UCSD-AML1 (cell line): ENCODE measurements at regions not wholly inside any gene's neighbourhood (a gene's known extent, or its start where the extent isn't known, plus 50 kb on each side); places are given as distances from the start of the nearest gene placed in this dataset.
"Not testable (repeated sequence)": the region's sequence is repeated elsewhere in the genome, so short reads cannot be mapped to it uniquely, and the experiment has no call there.

Experiments
- DNase-seq: peaks from one replicate; lab custom pipeline; 2025; ENCODE audit not compliant: unreplicated experiment; lab: John Stamatoyannopoulos, UW

DNA sequence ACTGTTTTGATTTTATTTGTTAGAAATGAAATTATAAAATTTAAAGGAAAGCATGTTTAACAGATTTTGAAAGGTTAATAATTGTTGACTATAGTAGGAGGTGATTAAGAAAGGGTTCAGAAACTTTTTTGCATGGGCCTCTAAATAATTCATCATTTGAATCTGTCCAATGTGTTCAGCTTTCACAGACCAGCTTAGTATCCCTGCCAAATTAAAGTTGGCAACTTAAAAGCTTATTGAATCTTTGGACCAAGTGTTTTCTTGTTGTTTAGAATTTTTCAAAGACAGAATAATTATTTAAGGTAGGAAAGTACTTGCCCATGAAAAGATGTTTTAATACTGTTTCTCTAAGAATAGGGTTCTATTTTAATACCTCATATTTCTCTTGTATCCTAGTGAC, 466.0 kb downstream of the GJA1 start:
- no peak for DNase-seq

DNA sequence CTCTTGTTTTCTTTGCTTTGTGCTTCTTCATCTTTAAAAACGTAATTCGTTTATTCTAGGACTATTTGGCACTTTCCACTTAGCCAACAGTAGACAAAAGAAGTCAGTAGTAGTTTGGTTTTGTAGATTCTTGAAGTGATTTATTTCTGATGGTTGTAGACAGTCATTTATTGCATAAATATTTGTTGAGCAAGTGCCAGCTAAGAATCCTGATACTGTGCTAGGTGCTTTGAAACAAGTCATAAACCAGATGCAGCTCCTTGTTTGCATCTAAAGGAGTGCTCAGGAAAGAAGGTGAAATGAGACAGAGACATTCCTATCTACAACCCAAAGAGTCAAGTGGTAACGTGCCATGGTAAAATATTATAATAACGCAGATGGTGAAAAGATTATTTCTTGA, 469.1 kb downstream of the GJA1 start:
- no peak for DNase-seq

DNA sequence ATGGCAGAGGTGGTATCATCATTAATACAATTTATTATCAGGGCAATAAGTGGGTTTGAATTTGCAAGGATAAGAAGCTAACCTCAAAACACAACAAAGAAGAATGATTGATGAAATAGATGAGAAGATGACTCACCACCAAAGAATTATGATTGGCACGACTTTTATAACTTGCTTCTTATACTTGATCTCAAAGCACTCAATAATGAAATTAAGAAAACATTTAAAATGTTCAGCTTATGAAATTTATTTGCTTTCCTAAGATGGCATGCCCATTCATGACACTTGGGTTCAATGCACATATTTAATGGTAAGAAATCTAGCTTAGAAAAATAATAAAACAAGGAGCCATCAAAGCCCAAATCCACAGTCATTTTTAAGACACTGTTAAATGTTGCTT, 477.5 kb downstream of the GJA1 start:
- DNase-seq = no peak

DNA sequence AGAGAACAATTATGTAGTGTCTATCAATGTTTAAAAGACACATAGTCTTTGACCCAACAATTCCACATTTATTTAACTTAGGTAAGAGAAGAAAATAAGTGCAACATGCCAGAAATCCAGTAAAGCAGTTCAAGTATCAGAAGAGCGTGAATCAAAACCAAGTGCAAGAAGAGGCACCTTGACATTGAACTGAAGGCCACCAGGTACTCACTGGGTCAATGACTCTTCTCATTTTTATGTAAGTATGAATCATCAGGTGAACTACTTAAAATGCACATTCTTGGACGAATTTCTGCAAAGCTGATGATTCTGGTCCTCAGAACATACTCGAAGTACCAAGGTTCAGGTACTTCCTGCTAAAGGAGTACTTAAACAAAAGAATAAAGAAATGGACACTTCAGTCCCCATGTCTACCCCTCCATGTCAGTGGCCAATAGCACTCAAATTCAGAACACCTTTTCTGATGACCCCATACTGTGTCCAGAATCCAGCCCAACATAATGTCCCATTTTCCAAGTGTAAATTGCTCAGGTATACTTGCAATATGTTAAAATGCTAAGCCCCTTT, 481.9 kb downstream of the GJA1 start:
- no peak for DNase-seq

DNA sequence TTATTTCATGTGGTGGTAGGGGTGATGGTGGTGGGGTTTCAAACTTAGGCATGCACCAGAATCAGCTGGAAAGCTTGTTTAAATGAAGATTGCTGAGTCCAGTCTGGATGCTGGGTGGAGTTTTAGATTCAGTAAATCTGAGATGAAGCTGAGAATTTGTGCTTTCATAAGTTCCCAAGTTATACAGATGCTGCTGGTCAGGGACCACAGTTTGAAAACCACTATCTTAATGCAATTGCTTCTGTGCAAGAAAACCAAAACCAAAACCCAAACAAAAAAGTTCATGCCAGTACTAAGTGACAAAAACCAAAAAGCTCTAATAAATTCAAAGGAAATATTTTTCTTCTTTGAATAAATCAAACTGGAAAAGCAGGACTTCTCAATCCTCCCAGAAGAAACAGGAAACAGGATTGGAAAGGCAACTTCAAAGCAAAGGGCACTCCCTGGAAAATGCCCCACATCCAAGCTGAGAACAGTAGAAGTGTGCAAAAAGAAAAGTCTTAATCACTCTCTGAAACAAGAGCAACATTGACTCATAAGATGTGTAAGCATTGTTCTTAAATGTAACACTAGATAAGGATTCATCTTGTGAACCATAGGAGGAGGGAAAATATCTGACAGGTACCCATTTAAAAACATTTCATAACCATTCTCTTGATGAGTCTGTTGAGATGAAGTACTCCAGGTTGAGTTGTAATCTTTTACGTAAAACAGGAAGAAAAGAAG, 481.5 kb upstream of the HSF2 start:
- DNase-seq = no peak

DNA sequence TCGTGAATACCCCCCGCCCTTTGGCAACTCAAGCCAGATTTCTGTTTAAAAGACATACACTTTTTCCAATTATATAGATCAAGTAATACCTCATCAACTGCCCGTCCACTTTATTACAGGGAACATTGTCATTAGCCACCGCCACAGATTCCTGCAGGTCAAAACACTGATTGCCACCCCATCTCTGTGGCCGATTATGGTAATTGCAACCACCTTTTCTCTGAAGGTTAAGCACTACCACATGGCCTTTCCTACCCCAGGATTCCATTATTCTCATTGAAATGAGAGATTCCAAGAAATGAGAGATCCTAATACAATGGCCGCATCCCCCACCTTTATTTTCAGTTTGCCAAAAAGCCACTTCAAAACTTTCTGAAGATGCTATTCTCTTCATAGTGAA, 478.8 kb upstream of the HSF2 start:
- no peak for DNase-seq

DNA sequence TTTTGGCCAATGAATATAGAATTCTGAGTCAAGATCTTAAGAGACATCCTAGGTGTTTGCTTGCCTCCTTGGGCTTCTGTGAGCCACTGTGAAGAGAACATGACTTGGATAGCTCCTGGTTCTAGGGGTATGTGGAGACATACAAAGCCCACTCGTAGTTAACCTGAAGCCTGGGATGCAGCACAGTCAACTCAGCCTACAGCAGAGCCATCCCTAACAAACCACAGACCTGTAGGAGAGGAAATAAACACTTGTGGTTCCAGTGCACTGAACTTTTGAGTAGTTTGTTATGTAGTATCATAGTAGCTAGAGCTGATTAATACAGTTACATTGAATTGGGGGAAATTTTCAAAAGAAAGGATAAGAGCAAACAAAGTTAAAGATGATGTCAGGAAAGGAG, 474.4 kb upstream of the HSF2 start:
- DNase-seq = no peak

DNA sequence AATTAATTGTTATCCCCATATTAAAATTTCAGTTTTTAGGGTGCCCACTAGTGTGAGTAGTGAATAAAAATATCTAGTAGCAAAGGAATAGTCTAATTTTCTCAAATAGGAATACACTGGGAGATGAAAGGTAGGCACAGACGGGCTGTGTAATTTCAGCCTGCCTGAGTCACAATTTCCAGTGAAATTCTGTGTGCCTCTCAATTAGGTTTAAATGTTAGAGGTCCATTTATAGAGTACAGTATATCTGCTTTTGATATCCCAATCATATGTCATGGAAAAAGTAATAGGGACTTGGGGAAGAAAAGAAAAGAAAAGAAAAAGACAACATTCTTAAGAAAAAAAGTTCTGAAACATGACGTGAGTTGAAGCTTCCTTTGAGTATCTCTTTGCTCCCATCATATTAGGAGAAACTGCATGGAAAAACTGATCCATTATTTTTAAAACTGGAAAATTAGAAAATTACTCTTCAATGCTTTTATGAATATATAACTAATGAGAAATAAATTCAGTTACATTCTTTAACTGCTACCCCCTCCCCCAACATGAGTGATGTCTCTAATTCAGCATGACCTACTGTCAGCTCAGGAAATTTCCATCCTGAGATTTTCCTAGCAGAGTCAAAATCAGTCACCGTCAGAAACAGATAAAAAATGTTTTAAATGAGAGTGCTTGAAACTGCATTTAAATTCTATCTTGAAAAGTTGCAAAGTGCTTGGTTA, 473.8 kb upstream of the HSF2 start:
- DNase-seq = no peak

DNA sequence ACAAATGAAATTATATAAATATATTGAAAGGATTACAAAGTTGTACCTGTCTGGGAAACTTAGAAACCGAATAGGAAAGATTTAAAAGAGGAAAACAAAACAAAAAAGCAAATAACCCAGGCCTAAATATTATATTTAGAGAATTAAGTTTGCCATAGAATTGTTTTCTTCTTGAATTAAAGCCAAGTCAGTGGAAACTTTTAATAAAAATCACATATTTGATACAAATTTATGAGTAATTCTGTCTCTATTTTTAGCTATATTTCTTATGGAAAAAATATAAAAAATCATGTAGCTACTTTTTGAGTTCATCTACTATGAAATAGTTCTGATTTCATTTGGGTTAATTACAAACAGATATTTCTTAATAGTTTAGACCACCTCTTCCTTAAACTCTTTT, 470.2 kb upstream of the HSF2 start:
- DNase-seq = no peak

DNA sequence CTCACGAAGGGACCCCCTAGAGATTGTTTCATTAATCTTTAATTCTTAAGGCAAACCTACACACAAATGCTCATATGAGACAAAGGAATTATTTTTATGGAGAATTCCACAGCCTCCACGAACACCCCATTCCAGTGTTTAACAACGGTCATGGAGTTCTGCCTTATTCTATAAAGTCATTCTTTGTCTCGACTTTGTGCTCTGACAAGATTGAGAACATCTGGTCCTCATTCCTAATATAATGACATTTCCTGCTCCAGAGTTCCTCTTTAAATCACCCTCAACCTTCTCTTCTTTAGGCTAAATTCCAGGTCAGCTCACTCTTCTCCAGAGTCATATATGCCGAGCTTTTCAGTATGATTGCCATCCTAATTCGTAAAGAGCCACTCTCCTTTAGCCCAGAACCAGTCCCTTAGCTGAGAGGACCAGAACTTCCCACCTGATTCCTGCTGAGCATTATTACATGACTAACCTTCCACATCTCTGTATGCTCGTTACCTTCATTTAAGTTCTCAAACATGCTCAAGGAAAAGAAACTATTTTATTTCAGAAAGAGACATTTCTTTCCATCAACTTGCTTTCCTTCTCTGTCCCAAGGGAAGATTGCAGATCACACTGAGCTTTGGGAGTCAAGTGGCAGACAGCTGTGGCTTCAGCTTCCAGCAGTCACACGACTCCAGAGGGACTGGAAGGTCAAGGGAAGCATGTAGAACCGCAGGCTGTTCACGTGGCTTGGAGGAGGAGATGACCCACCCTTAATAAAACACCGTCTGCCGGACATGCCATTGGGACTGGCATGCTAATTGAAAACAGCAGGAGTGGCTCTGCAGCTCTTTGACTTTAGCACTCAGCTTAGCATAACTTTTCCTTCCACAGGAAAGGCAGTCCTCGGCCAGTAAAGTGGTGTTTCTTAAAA, 467.1 kb upstream of the HSF2 start:
- no peak for DNase-seq

DNA sequence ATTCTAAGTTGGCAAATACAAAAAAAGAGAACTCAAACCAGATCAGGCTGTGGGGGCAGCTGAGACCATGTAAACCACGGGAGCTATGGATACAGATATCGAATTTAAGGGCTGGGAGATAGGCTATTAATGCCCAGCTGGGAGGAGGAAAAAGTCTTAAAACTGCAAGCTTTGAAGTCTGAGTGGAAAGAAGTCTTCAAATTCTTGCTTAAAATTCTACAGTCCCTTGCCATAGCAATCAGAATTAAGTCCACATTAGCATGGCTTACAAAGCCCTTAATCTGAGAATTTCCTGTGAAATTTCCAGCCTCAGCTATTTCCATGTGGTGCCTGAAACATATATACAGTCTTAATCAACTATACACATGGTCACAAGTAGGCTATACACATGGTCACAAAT, 465.0 kb upstream of the HSF2 start:
- no peak for DNase-seq

DNA sequence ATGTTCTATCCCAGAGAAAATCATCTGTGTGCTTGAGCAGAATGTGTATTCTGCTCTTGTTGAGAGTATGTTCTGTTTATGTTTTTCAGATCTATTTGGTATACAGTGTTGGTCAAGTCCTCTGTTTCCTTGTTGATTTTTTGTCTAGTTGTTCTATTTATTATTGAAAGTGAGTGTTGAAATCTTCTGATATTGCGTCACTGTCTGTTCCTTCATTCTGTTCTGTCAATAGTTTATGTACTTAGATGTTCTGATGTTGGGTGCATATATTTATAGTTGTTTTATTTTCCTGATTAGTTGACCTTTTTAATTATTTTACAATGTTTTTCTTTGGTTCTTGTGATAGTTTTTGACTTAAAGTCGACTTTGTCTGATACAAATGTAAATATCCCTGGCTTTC, 458.7 kb upstream of the HSF2 start:
- no peak for DNase-seq

DNA sequence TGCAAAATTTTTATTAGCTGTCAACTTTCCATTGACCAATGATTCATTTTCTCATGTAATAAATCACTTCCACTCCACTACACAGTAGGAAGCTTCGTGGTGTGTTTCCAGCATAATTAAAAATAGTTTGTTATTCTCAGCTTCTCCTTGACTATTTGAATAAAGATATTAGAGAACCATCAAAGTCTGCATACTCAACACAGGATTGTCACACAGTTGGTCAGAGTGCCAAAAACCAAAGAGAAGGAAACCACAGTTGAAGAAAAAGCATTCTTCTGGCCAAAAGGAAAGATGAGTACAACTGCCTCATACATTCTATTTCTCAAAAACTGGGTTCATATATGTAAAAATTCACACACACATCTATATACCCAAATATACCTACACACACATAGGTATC, 455.1 kb upstream of the HSF2 start:
- no peak for DNase-seq

DNA sequence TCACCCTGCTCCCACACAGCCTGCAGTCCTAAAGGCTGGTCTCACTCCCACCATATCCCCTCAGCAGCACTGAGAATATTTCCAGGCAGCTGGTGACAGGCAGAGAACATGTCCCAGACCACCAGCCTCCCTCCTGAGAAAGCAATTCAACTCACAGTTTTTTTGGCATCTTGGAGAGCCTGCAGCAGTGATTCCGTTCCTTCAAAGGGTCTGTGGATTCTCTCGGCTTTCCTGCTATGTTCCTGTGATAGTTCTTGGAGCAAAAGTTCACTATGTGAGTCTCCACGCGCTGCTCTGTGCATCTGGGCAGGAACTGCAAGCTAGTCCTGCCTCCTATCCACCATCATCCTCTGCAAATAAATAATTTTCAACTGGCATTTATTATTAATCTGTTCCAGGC, 448.3 kb upstream of the HSF2 start:
- DNase-seq = no peak

DNA sequence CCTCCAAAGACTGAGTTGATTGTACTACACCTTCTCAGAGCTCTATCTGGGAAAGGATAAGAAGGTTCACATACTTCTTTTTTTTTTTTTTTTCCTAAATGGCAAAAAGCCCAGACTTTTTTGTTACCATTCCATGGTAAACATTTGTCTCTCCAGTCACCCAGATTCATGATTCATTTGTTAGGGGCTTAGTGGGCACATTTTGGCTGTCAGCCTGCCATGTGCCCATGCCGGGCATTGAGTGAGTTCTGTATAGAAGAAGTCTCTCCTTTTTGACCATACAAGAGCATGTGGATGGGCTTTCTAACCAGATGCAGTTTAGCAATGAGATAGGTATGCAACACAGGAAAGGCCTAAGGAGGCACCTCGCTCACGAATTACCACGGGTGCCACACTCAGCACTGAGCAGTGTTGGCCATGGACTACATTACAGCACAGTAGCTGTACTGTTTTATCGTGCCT, 447.5 kb upstream of the HSF2 start:
- DNase-seq = no peak

DNA sequence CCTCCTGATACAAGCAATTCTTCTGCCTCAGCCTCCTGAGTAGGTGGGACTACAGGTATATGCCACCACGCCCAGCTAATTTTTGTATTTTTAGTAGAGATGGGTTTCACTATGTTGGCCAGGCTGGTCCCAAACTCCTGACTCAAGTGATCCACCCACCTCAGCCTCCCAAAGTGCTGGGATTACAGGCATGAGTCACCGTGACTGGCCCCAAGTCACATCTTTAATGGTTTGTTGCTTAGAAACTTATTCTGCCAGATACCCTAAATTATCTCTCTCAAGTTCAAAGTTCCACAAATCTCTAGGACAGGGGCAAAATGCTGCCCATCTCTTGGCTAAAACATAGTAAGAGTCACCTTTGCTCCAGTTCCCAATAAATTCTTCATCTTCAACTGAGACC, 444.1 kb upstream of the HSF2 start:
- not testable (repeated sequence) for DNase-seq

DNA sequence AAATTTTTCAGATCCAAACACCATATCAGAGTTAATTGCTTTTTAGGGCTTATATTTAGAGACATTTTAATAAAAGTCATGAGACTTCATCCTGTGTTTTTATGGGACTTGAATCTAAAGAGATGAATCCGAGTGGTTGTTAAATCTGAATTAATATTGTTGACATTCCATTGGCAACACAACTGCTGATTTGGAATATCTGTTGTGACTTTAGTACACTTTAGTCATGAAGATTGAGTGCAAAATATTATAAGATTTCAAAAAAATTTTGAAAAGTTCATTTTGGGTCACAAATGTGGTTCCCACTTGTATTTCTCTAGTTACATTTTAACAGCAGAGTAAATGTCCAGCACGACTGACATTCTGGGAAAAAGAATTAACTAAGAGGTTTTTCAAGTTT, 442.7 kb upstream of the HSF2 start:
- no peak for DNase-seq

DNA sequence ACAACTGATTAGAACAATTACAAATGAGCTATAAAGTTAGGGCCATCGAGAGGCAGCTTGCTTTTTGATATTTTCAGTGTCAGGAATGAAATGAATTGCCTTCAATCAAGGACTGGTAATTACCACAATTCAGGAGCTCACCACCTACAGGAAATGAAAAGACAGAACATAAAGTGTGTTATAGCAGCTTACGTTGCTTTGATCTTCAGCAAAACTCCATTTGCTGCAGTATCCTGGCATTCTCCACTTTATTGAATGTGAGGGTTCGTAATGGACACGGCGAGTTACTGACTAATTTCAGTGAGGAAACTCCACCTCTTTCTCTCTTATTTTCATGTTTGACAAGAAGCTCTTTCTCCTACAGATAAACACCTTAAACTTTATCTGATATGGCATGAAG, 440.0 kb upstream of the HSF2 start:
- DNase-seq = no peak

DNA sequence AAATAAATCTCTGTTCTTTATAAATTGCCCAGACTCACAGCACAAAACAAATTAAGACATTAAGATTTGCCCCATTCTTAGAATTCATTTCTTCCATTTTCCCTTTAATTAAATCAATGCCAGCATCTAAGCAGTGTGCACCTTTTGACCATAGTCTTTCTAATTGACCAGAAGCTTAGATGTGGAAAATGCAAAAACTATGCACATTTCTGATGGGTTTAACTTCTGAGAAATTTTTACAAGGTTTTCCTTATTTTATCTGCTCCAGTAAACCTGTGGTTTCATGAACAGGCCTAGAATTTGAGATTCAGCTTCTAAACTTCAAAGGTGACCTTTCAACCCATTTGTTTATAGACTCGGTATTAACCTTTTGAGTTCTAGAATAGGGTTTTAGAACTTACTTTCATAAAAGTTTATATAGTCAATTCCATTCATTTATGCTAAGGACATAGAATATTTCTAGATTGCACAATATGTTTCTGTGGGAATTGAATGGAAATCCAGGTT, 437.8 kb upstream of the HSF2 start:
- no peak for DNase-seq

DNA sequence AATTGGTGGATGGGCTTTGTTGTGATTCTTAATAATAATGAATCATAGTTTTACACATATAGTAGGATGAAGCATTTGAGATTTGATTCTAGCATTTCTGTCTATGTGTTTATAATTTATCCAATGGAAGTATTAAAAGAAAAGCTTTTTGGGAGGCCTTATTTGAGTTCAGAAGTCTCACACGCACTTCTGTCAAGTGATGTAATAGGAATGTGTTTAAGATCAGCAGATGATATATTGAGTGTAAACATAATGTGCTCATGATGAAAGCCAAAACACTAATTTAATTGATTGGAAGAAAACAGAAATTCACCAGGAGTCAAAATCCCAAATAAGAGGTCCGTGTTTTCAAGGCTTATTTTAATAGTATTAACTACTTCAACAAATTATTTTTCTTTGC, 435.6 kb upstream of the HSF2 start:
- DNase-seq = no peak

DNA sequence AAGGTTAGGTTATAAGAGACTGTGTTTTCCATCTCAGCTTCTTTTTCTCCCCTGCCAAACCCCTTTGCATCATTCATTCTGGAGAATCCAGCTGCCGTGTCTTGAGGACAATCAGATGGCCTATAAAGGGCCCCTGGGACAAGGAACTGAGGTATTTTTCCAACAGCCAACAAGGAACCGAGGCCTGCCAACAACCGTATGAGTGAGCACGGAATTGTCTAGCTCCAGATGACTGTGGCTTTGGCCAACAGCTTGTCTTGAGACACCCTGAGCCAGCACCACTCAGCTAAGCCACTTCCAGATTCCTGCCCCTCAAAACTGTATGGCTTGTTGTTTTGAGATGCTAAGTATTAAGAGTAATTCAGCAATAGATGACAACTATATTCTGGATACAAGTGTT, 433.7 kb upstream of the HSF2 start:
- no peak for DNase-seq
